Stimulated activated CD8-positive, alpha-beta memory T cell treated with anti-CD3 and anti-CD28 coated beads, Interleukin-12 subunit alpha, Interleukin-12 subunit beta, amount 100 ng/mL, for 1 hour (primary cell): ENCODE measurements at regions not wholly inside any gene's neighbourhood (a gene's known extent, or its start where the extent isn't known, plus 50 kb on each side); places are given as distances from the start of the nearest gene placed in this dataset.

ENCODE experiments used
- DNase-seq: peaks from one replicate; pipeline ENCODE4 v3.0.0-alpha.2; 2020; ENCODE audit warnings: low read depth

DNA sequence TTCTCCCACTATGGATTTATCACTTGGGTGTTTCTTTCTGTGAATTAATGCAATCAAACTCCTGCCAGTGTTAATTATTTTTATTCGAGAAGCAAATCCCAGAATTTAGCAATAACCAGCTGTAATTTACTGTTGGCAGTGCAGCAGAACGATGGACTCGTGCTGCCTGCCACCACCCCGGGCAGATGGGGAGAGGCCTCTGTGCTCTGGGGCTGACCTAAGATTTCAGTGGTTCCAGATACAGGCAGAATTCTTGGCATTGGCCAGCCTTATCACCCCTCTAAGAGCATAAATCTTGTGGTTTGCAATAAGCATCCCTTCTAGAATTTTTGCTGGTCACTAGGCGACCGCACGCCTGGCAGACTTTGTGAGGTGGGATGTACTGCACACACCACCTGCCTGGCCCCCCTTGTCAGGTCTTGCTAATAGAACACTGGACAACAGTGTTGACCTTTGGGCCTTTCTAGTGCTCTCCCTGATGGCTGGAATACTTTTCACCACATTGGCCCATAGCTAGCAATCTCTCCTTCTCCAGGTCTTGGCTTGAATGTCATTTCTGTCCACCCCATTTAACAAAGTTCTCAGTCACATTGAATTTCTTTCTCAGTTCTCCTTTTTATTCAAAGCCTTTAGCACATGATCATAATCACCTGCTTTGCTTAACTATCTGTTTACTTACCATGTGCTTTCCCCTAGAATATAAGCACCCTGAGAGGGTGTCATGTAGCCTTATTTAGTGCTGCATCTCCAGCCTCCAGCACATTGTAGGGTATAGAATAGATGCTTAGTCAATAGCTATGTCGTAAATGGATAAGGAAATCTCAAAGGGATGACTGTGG lies 122.1 kb upstream of the DYNLRB2 start:
- no peak for DNase-seq

DNA sequence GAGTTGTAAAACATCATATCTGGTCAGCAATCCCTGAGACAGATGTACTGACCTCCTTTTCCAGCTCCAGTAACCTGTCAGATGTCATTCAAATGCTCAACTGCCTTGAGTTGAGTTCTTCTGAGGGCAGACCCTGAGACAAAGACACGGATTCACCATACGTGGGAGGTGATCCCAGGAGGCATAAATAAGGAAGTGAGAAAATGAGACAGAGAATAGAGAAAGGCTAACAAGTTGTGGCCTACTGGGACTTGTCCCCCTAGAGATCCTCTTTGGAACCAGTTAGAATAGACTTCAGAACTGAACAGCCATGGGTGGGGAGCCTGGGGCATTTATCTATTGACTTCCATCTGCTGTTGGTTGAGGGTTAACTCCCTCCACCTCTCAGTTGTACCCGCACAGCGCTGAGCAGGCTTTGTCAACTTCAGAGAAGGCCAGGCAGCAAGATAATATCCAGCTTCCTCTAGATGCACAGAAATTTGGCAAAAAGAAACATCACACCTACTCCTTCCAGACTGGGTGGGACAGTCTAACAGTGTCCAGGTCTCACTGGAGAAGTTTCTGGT lies 123.0 kb upstream of the DYNLRB2 start:
- no peak for DNase-seq

DNA sequence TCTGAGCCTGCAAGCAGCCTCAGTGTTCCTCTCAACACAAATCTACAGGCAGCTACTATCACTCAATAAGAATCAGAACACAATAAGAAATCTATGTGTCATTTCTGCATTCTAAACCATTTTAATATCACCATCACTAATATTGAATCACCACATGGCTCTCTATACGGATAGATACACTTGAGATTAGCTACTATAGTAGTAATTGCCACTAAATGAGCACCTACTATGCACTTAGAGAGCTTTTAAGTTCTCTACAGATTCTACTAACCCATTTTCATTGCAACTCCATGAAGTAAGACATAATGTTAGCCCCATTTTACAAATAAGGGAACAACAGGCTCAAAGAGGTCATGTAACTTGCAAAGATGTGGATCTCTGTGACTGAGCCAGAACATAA lies 132.8 kb upstream of the DYNLRB2 start:
- DNase-seq: no peak

GRCh38 chr16:80407265-80407987 lies 133.4 kb upstream of the DYNLRB2 start:
- DNase-seq: no peak

- no peak for DNase-seq
Observed at GRCh38 chr16:80404847-80405246, 135.9 kb upstream of the DYNLRB2 start.

DNA sequence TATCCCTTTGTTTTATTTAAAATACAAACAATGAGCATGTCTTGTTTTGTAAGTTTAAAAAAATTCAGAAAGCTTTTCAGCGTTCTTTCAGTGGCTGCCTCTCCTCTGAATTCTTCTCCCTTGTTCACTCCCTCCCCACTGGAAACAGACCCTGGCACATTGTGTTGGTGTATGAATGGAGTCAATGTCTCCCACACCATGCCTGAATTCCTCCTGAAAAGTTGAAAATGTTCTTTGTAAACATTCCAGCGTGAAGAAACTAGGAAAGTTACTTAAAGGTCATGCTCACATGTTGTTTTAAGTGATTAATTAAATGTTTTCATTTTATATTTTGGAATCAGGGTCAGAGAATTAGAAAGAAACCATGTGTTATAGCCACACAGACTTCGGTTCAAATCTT lies 136.9 kb upstream of the DYNLRB2 start:
- no peak for DNase-seq

DNA sequence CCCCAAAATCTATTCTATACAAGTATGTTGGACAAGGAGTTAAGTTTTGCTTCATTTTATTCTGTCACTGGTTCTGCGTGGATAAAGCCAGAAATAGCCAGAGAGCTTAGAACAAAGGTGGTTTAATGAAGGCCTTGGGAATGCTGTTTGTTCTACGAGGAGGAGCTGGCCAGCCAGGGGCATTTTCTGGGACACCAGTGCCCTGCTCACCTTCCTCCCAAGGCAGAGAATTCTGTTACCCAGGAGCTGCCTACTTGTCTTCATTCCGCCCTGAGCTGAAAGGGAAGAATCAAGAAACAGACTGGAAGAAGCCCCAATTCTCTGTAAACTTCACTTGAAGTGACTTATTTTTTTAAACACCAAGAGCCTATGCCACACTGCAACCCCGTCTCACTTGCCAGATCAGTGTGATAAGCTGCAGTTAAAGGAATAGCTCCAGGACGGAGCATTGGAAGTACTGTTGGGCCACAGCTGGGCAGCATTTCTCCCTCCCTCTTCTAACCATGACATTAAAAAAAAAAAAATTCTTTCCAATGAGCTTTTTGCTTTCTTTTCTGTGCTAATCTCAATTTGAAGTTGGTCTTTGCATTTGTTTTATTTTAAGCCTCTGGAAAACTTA lies 149.8 kb upstream of the DYNLRB2 start:
- DNase-seq: no peak

GRCh38 chr16:80390046-80390445 lies 150.7 kb upstream of the DYNLRB2 start:
- no peak for DNase-seq

DNA sequence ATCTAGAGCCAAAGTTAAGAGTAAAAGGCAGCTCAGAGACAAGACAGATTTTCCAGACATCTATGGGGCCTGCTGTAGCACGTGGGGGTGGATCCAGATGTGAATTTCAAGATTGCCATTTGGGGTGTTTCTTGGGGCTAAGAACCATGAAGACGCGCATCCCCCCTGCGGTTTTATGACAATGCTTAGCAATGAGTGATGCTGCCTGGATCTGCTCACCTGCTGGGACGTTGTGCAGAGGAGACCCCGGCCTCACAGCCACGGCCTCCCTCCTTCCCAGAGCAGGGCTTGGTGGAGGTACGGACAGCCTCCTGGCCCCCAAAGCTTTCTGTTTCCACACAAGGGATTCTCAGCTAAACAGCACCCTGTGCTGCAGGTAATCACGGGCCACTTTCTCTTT lies 151.5 kb upstream of the DYNLRB2 start:
- DNase-seq: no peak

DNA sequence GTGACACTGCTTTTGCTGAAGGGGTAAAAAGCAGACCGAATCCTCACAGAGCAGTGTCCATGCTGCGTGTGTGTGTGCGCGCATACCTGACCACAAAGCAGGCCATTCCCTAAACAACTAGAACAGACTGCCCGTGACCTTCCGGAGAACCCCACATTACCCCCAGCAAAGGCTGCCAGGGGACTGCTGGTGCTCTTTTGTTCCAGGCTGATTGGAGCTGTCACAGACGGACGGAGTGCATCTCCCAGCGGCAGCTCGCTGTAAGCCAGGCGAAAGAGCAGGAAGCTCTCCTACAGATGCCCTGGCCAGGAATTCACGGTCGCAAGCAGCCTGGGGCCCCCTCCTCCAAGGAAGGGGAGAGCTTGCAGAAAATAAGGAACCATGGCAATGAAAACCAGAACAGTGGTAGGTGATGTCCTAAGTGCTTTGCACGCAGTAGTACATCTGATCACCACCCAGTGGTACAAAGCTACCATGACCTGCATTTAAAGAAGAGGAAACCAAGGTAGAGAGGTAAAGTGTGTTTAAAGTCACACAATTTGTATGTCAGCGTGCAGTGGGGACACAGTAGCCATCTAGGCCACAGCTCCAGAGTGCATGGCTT lies 153.4 kb upstream of the DYNLRB2 start:
- DNase-seq: no peak

DNA sequence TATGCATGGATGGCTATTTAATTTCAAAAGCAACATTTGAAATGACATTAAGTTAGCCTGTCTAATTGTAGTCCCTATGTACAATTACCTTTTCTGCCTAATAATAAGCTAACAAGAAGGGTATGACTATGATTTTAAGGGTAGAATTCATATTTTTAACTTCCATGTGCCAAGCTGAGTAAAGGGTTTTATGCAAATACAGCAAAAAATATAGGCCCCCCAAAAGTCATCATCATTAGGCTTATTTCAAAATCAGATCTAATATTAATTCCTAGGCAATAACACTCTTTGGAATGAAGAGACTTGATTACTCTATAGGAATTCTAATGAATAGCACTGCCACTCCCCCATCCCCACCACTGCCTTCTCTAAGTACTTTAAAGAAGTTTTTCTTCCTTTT lies 155.9 kb upstream of the DYNLRB2 start:
- DNase-seq: no peak

DNA sequence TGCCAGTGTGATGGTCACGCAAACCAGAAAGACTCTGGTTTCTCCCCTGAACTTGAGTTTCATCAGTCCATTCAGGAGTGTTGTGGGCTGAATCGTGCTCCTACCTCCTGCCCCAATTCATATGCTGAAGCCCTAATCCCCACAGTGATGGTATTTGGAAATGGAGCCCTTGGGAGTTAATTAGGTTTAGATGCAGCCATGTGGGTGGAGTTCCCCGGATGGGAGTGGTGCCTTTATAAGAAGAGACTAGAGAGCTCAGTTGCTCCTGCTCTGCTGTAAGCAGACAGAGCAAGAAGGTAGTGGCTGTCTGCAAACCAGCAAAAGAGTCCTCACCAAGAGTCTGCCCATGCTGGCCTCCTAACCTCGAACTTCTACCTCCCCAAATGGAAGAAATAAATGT lies 160.3 kb upstream of the DYNLRB2 start:
- DNase-seq: no peak

DNA sequence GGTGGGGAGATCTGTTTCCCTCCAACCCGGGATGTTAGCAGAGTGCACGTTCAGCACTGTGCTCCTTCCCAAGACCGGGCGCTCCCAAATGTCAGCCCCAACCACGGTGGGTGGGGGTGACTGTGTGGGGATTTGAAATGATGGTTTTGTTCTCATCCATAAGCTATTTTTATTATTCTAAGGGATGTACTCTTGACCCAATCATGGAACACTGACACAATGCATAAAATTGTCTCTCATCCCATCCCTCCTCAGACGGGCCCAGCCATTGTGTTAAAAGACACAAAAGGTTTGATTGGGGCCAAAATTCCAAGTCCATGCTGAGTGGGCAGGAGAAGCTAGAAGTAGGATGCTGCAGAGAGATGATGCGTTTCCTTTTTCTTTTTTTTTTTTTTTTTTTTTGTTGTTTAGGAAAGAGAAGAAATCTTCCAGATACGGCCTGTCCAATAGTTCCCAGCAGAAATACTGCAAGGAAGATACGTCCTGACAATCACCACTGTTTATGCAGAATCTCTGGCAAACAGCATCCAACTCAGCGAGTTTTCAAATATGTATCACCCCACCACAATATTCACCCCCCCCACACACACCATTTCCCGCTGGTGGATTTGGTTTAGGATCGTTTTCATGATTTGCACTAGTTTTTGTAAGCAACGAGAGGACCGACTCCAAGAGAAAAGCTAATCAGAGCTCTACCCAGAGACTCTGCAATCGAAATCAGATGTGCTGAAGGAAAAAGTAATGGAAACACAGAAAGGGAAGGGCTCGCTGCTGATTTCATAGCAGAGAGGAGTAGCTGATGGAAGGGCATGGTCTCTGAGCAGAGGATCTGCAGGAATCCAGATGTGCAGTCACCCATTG lies 163.5 kb upstream of the DYNLRB2 start:
- DNase-seq: no peak

- DNase-seq: no peak
Observed at GRCh38 chr16:80375973-80376372, 164.8 kb upstream of the DYNLRB2 start.

GRCh38 chr16:80375513-80375912 lies 165.3 kb upstream of the DYNLRB2 start:
- DNase-seq: no peak

DNA sequence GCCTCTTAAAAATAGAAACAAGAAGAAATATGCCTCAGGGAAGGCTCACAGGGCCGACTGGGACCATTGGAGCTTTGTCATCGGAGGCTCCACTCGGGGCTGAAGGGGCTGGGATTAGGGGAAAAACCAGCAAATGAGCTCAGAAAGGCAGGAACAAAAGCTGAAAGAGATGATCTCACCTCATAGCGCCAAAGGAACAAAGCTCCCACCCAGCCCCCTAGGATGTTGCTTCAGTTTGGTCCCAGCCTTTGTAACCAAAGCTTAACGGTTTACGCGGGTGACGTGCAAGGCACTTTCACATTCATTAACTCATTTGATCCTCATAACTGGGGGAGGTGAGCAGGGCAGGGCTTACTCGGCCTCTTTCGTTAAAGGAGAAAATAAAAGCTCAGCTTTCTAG lies 168.5 kb upstream of the DYNLRB2 start:
- no peak for DNase-seq

DNA sequence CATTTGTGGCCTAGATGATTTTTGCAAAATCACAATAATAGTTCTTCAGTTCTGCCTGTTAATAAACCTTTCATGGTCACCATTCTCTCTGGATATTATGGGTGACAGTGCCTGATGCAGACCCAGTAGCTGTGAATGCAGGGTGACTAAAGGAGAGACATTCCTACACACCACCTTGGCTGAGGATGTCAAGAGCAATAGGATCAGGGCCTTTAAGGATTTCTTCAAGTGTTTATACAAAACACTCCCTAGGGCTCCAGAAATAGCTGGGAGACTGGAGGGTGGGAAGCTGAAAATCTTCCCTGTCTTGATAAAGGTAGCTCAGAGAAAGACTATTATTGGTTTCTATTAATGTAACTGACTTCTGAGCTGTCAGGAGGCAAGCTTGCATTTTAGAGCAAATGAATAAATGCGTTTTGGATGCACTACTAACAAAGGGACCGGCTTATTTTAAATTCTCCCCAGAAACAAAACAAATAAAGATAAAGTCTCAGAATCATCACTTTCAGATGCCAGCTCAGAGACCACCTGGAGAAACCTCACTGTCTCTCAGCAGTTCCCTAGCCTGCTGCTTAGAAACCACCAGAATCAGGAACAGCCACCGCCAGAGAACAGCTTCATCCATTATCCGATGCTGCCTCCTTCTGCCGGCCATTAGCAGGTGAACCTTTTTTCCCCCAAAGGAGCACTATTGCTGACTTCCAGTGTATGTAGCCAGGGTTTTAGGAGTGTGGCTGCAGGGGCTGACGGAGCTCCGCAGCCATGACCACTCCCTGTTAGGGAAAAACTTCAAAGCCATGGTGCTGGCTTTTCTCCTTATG lies 171.4 kb upstream of the DYNLRB2 start:
- no peak for DNase-seq

GRCh38 chr16:80367037-80367658 lies 173.6 kb upstream of the DYNLRB2 start:
- DNase-seq: no peak

DNA sequence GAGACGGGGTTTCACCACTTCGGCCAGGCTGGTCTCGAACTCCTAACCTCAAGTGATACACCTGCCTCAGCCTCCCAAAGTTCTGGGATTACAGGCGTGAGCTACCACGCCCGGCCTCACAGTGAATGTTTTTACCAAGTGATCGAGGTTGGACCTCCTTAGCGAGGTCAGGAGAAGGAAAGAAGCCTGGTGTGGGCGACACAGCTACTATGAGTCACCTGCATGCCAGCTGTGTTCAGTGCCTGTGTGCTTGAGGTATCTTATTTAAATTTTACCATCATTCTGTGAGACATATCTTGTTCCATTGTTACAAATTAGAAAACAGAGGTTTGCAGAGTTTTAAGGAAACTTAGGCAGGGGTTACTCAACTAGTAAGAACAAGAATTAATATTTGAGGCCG lies 174.8 kb upstream of the DYNLRB2 start:
- DNase-seq: no peak

DNA sequence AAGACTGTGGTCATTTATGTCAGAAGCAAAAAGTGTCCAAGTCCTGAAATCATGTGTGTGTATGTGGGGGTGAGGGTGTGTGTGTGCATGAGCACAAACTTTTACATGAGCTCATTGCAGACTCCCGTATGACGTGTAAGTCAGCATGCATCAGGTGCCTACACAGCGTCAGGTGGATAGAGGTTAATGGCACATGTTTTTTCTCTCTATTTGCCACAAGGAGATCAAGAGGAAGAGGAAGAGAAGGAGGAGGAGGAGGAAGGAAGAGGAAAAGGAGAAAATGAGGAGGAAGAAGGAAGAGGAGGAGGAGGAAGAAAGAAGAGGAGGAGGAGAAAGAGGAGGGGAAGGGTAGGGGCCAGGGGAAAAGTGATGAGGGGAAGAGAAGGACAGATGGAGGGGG lies 178.0 kb upstream of the DYNLRB2 start:
- DNase-seq: no peak
